NB4 (cell line): ENCODE measurements at regions not wholly inside any gene's neighbourhood (a gene's known extent, or its start where the extent isn't known, plus 50 kb on each side); places are given as distances from the start of the nearest gene placed in this dataset.

Experiments
- CTCF ChIP-seq: IDR thresholded peaks from one replicate; pipeline ENCODE4 v1.5.1; 2012; ENCODE audit warnings: low read depth, low read length
- POLR2A ChIP-seq: IDR thresholded peaks from 2 replicates; pipeline ENCODE4 v1.6.1; 2011; ENCODE audit warnings: mild to moderate bottlenecking; ENCODE audit not compliant: insufficient read length; ENCODE audit errors: extremely low read depth

- no peak for TF ChIP-seq POLR2A
- no peak for TF ChIP-seq CTCF
Observed at GRCh38 chr4:133273401-133273800, 124.3 kb downstream of the PCDH10 start.
